HepG2 (cell line): ENCODE measurements at regions not wholly inside any gene's neighbourhood (a gene's known extent, or its start where the extent isn't known, plus 50 kb on each side); places are given as distances from the start of the nearest gene placed in this dataset.

Source experiments
- ATAC-seq: fragments of 200-7000 bp; cut with Tn5 transposase; 3 replicates; pipeline ENCODE4 v1.9.1; 2020; ENCODE audit warnings: mild to moderate bottlenecking, moderate library complexity
- BruUV-seq: library from RNA; stranded (reverse); fragments of 400-500 nt; replicated peaks from 2 replicates; lab custom pipeline; 2021; lab: Mats Ljungman, UMichigan
- CTCF ChIA-PET: fragments of 300-600 bp; formaldehyde crosslinking; extraction: SDS; loops from one replicate; lab custom pipeline; 2021; ENCODE audit warnings: low total read pairs, inconsistent platforms, low intra/inter-chr PET ratio; lab: Yijun Ruan, JAX
- POLR2A ChIA-PET: fragments of 350-600 bp; sonication (Branson Sonifier 250); formaldehyde crosslinking; loops from one replicate; lab custom pipeline; 2020; ENCODE audit warnings: antibody characterized with exemption, inconsistent platforms; lab: Yijun Ruan, JAX
- DNase-seq: peaks from one replicate; pipeline ENCODE4 v3.0.0-alpha.2; 2015; ENCODE audit warnings: low spot score
- FAIRE-seq: peaks from 3 replicates; lab custom pipeline; 2011; peaks lifted over from hg19 to GRCh38; lab: Jason Lieb, UNC
- H2AFZ ChIP-seq: one replicate; pipeline ENCODE4 v1.6.1; 2011; ENCODE audit warnings: low read length, inconsistent platforms
- H3K27ac ChIP-seq: fragments of 300-600 bp; 3 replicates; pipeline ENCODE4 v1.8.0; 2011; ENCODE audit warnings: mixed run types, mild to moderate bottlenecking, mixed read lengths, low read length, inconsistent platforms; ENCODE audit not compliant: insufficient read depth; ENCODE audit errors: extremely low read length
- H3K27me3 ChIP-seq, 2 experiments: fragments of 200-600 bp in 1 of 2; 2 replicates in 1 of 2; 3 replicates in 1 of 2; pipeline versions ENCODE4 v1.6.0 to v1.8.0; 2011; ENCODE audit warnings: low read length in 2 of 2, mild to moderate bottlenecking in 2 of 2, moderate library complexity in 2 of 2, inconsistent platforms in 1 of 2; ENCODE audit not compliant: insufficient read depth in 2 of 2, control insufficient read depth in 1 of 2
- H3K36me3 ChIP-seq, 2 experiments: fragments of 200-600 bp in 1 of 2; replicated peaks in 1 of 2; 2 replicates in 1 of 2; 3 replicates in 1 of 2; pipeline versions ENCODE4 v1.5.1 to v1.8.0; 2011; ENCODE audit warnings: low read length in 2 of 2, inconsistent platforms in 1 of 2; ENCODE audit not compliant: insufficient read depth in 2 of 2, control insufficient read depth in 1 of 2
- H3K4me1 ChIP-seq: 2 replicates; pipeline ENCODE4 v1.5.1; 2012; ENCODE audit warnings: low read length, inconsistent platforms; ENCODE audit not compliant: insufficient read depth
- H3K4me2 ChIP-seq: 2 replicates; pipeline ENCODE4 v1.6.0; 2011; ENCODE audit warnings: low read depth, low read length, inconsistent platforms
- H3K4me3 ChIP-seq, 3 experiments: fragments of 200-600 bp in 1 of 3; sonication (generic), shearing (Covaris generic) in 1 of 3; replicated peaks in 1 of 3; 2 replicates each; pipeline ENCODE4 v1.5.1; 2011 to 2016; ENCODE audit warnings: low read length in 3 of 3, inconsistent platforms in 2 of 3, low read depth in 2 of 3, mild to moderate bottlenecking in 2 of 3, control low read depth in 1 of 3, mixed read lengths in 1 of 3; ENCODE audit not compliant: insufficient read depth in 1 of 3
- H3K79me2 ChIP-seq: one replicate; pipeline ENCODE4 v1.6.1; 2011; ENCODE audit warnings: low read length, inconsistent platforms; ENCODE audit not compliant: insufficient read depth
- H3K9ac ChIP-seq: 2 replicates; pipeline ENCODE4 v1.6.0; 2011; ENCODE audit warnings: mild to moderate bottlenecking, low read depth, low read length, inconsistent platforms; ENCODE audit not compliant: insufficient read depth
- H3K9me3 ChIP-seq: 2 replicates; pipeline ENCODE4 v1.5.1; 2012; ENCODE audit warnings: mild to moderate bottlenecking, low read length
- H4K20me1 ChIP-seq: 2 replicates; pipeline ENCODE4 v1.6.0; 2011; ENCODE audit warnings: inconsistent platforms, mild to moderate bottlenecking, low read length, moderate library complexity; ENCODE audit not compliant: insufficient read depth
- MED8 ChIP-seq: sonication (generic); formaldehyde crosslinking; IDR thresholded peaks from 2 replicates; pipeline ENCODE4 v1.8.1; 2023; ENCODE audit warnings: mild to moderate bottlenecking, missing genetic modification reagents; ENCODE audit not compliant: insufficient replicate concordance
- MYC ChIP-seq: sonication (generic); formaldehyde crosslinking; IDR thresholded peaks from 2 replicates; pipeline ENCODE4 v1.9.0; 2021; ENCODE audit warnings: missing genetic modification reagents, borderline replicate concordance
- PAF1 ChIP-seq: IDR thresholded peaks from 2 replicates; pipeline ENCODE4 v1.6.1; 2016; ENCODE audit warnings: missing genetic modification reagents, missing compliant biosample characterization
- PHF5A ChIP-seq: IDR thresholded peaks from one replicate; pipeline ENCODE4 v1.6.1; 2018; ENCODE audit warnings: low read depth, missing genetic modification reagents; ENCODE audit not compliant: unreplicated experiment
- POLR2AphosphoS2 ChIP-seq: IDR thresholded peaks from 2 replicates; pipeline ENCODE4 v1.6.1; 2011; ENCODE audit warnings: low read depth, low read length, improper control_type of control experiment
- TEAD2 ChIP-seq: sonication (generic); formaldehyde crosslinking; IDR thresholded peaks from 2 replicates; pipeline ENCODE4 v1.9.0; 2021; ENCODE audit warnings: missing genetic modification reagents
- ZNF749 ChIP-seq: sonication (generic); formaldehyde crosslinking; IDR thresholded peaks from 2 replicates; pipeline ENCODE4 v1.8.0; 2022; ENCODE audit warnings: mild to moderate bottlenecking, missing genetic modification reagents, moderate library complexity, borderline replicate concordance
- ZNF772 ChIP-seq: sonication (generic); formaldehyde crosslinking; IDR thresholded peaks from 2 replicates; pipeline ENCODE4 v1.5.0; 2020; ENCODE audit warnings: mild to moderate bottlenecking, missing genetic modification reagents
- WGBS: methylation state at CpG from one replicate; pipeline ENCODE4 v1.1.6; 2017; ENCODE audit warnings: low lambda C conversion rate; 5-methylcytosine and 5-hydroxymethylcytosine counted together
- in situ Hi-C: cut with HindIII; loops from 2 replicates; pipeline ENCODE4 v1.10.0; 2017; ENCODE audit warnings: low pct_unique_long_range_greater_than_20kb; ENCODE audit not compliant: extremely low pct_ligation_motif_present
- intact Hi-C: fragments of 100-400 bp; cut with micrococcal nuclease; formaldehyde crosslinking; loops from one replicate; pipeline ENCODE4 v1.10.0; 2022; ENCODE audit not compliant: unreplicated experiment

DNA sequence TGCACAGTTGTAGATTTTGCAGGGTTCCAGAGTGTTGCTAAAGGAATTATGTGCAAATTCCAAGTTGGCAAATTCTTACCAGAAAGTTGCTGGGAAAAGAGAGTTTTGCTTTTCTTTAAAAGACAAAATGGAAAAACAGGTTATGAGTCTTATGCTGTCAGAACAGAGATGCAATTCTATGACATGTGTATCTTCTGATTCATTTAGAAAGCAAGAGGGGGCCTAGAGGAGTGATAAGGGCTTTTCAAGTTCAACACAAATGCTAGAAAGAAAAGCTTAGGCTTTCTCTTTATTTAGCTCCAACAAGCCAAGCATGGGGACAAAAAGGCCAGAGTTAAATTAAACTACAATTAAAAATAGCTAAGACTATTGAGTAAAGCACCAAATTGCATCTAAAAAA is 72.4 kb upstream of the GATB start:
- FAIRE-seq (no peak), DNase-seq (no peak), ATAC-seq (no peak)
- intact Hi-C loops (no loop called here), in situ Hi-C loops (no loop called here)
- Histone ChIP-seq H3K4me1 (no peaks in the 10 kb centered on the region), H3K4me2 (no peak overlapping the region), H3K79me2 (no peaks in the 10 kb centered on the region), H4K20me1 (no peaks in the 10 kb centered on the region), H3K9ac (no peak overlapping the region), H3K36me3 (no peaks in the 10 kb centered on the region), H3K27ac (no peak overlapping the region), H3K9me3 (no peaks in the 10 kb centered on the region), H3K4me3 (no peak overlapping the region), H3K27me3 (peaks cover 0 to 5% of the 10 kb centered on the region in 2 experiments; a peak in 1 of 5 replicates), H2AFZ (no peak overlapping the region)
- POLR2A ChIA-PET, result no interaction called here
- CTCF ChIA-PET, result no interaction called here
- TF ChIP-seq MYC (CRISPR knock-in tag) (no peak), POLR2AphosphoS2 (no peak), ZNF772 (CRISPR knock-in tag) (no peak), PAF1 (CRISPR knock-in tag) (no peak), PHF5A (CRISPR knock-in tag) (no peak), MED8 (CRISPR knock-in tag) (no peak)
- no TSS peak for BruUV-seq

DNA sequence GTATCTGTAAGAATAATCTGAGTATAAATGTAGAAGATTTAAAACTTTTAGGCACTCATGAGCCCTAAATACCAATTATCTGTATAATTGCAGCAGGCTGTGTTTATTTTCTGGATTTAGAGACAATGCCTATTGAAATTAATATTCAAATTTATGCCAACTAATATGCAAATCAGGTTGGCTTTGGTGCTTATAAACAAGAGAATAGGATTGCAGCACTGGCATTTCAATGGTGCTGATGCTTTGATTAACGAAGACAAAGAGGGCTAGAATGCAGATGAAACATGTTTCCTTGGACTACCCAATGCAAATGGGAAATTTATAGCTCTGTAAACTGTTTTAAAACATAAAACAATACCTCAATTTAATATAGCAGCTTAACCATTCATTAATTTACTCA is 70.7 kb upstream of the GATB start:
- BruUV-seq, result no TSS peak
- in situ Hi-C loops, result no loop called here
- ChIA-PET POLR2A (no interaction called here), CTCF (no interaction called here)
- no peak overlapping the region for H3K27ac ChIP-seq
- no peak overlapping the region for H2AFZ ChIP-seq
- no peaks in the 10 kb centered on the region for H3K9me3 ChIP-seq
- 3% methylated on average over 1 of the region's 1 CpG for WGBS
- intact Hi-C loops, result no loop called here
- H3K4me3 ChIP-seq, result no peak overlapping the region
- DNase-seq, result no peak
- no peaks in the 10 kb centered on the region for H3K4me1 ChIP-seq
- ATAC-seq, result no peak
- H3K9ac ChIP-seq, result no peak overlapping the region
- no peaks in the 10 kb centered on the region for H3K36me3 ChIP-seq
- H3K27me3 ChIP-seq, result peaks cover 0 to 5% of the 10 kb centered on the region in 2 experiments; a peak in 1 of 5 replicates
- no peak for FAIRE-seq
- H4K20me1 ChIP-seq, result no peaks in the 10 kb centered on the region
- H3K79me2 ChIP-seq, result no peaks in the 10 kb centered on the region
- TF ChIP-seq TEAD2 (CRISPR knock-in tag) (no peak), ZNF749 (CRISPR knock-in tag) (no peak)
- no peak overlapping the region for H3K4me2 ChIP-seq
